ENCODE measurements at regions not wholly inside any gene's neighbourhood (a gene's known extent, or its start where the extent isn't known, plus 50 kb on each side); places are given as distances from the start of the nearest gene placed in this dataset.

GRCh38 chr12:19695244-19696098 lies 256.2 kb downstream of the AEBP2 start:
- ChIA-PET CTCF (interaction anchor here (1.0 to 1.7 kb wide), 2 partner anchors 10 to 15 kb away, joined by 3 to 5 read pairs; no protein-coding TSS in a partner anchor), POLR2A (no interaction called here)
- no peak for DNase-seq (ENCODE audit: extremely low spot score)
- TF ChIP-seq, protein P1, sequence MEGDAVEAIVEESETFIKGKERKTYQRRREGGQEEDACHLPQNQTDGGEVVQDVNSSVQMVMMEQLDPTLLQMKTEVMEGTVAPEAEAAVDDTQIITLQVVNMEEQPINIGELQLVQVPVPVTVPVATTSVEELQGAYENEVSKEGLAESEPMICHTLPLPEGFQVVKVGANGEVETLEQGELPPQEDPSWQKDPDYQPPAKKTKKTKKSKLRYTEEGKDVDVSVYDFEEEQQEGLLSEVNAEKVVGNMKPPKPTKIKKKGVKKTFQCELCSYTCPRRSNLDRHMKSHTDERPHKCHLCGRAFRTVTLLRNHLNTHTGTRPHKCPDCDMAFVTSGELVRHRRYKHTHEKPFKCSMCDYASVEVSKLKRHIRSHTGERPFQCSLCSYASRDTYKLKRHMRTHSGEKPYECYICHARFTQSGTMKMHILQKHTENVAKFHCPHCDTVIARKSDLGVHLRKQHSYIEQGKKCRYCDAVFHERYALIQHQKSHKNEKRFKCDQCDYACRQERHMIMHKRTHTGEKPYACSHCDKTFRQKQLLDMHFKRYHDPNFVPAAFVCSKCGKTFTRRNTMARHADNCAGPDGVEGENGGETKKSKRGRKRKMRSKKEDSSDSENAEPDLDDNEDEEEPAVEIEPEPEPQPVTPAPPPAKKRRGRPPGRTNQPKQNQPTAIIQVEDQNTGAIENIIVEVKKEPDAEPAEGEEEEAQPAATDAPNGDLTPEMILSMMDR (IDR thresholded peaks at IDR 0.05; ENCODE audit: control extremely low read depth, extremely low read depth, low read depth, missing control alignments), result no peak

GRCh38 chr12:19700969-19701368 lies 261.7 kb downstream of the AEBP2 start:
- CTCF ChIA-PET, result interaction anchor here (1.1 kb wide), 1 partner anchor 9 kb away, joined by 4 read pairs; no protein-coding TSS in a partner anchor
- POLR2A ChIA-PET, result no interaction called here
- TF ChIP-seq, protein P1 (IDR thresholded peaks at IDR 0.05; ENCODE audit: control extremely low read depth, extremely low read depth, low read depth, missing control alignments), result no peak
- no peak for DNase-seq (ENCODE audit: extremely low spot score)

- CTCF ChIA-PET, result no interaction called here
- no peak for DNase-seq (ENCODE audit: extremely low spot score)
- POLR2A ChIA-PET, result no interaction called here
- TF ChIP-seq, protein P1 (IDR thresholded peaks at IDR 0.05; ENCODE audit: control extremely low read depth, extremely low read depth, low read depth, missing control alignments), result no peak
Measured at GRCh38 chr12:19704966-19705365, 265.7 kb downstream of the AEBP2 start.

- no peak for DNase-seq (ENCODE audit: extremely low spot score)
- ChIA-PET CTCF (interaction anchor here (1.1 kb wide), 1 partner anchor 10 kb away, joined by 4 read pairs; no protein-coding TSS in a partner anchor), POLR2A (no interaction called here)
- TF ChIP-seq, protein P1 (IDR thresholded peaks at IDR 0.05; ENCODE audit: control extremely low read depth, extremely low read depth, low read depth, missing control alignments), result no peak
Measured at GRCh38 chr12:19706936-19707335, 267.6 kb downstream of the AEBP2 start.

GRCh38 chr12:19707948-19708409 lies 268.7 kb downstream of the AEBP2 start:
- POLR2A ChIA-PET, result no interaction called here
- no peak for DNase-seq (ENCODE audit: extremely low spot score)
- CTCF ChIA-PET, result no interaction called here

DNA sequence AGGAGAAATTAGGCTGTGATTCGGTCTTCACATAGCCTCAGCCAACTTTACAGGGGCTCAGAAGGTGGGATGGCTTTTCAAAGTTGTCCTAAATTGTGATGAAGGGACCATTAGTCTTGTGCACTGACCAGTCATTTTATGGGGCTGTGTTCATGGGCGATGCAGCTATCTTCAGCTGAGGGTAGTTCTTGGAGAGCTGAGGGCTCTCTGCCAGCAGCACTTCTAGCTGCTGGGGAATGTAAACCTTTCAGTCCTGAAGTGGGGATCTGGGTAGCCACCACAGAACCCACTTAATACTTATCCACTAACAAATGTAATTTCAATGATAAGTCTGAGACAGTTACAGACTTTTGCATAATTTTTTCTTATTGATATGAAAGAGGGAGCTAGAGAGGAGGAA lies 270.6 kb downstream of the AEBP2 start:
- no peak for DNase-seq (ENCODE audit: extremely low spot score)
- TF ChIP-seq, protein P1 (IDR thresholded peaks at IDR 0.05; ENCODE audit: control extremely low read depth, extremely low read depth, low read depth, missing control alignments), result no peak
- ChIA-PET POLR2A (no interaction called here), CTCF (interaction anchor here (1.8 to 2.2 kb wide), 2 partner anchors 9 to 14 kb away, joined by 4 to 6 read pairs; no protein-coding TSS in a partner anchor)

More at GRCh38 chr12:19707948-19708409, 268.7 kb downstream of the AEBP2 start:
- TF ChIP-seq, protein P1 (IDR thresholded peaks at IDR 0.05; ENCODE audit: control extremely low read depth, extremely low read depth, low read depth, missing control alignments), result no peak

All from GM10248 (cell line).